Thyroid gland (tissue), 4 donors: ENCODE measurements at regions not wholly inside any gene's neighbourhood (a gene's known extent, or its start where the extent isn't known, plus 50 kb on each side); places are given as distances from the start of the nearest gene placed in this dataset.
A peak's percentile ranks its signal among the peaks of the same experiment; 100 is the strongest.

Source experiments
- DNase-seq, 2 donors: peaks; one replicate each; pipeline ENCODE4 v3.0.0-alpha.2; 2019
- H3K27ac ChIP-seq, 3 donors: fragments of 200-600 bp; sonication (generic); 1 replicate in 2 of 3; 2 replicates in 1 of 3; pipeline ENCODE4 v1.5.1; 2016 to 2019; ENCODE audit warnings: mild to moderate bottlenecking in 1 of 3, moderate library complexity in 1 of 3
- H3K27me3 ChIP-seq: fragments of 200-600 bp; sonication (generic); one replicate; pipeline ENCODE4 v1.5.1; 2019
- H3K36me3 ChIP-seq, 2 donors: fragments of 200-600 bp; sonication (generic); one replicate each; pipeline ENCODE4 v1.5.1; 2016 to 2019
- H3K4me1 ChIP-seq, 2 donors: fragments of 200-600 bp; sonication (generic); one replicate each; pipeline ENCODE4 v1.5.1; 2017 to 2019
- H3K4me3 ChIP-seq, 3 donors: fragments of 200-600 bp; sonication (generic); replicated peaks in 1 of 3; 1 replicate in 2 of 3; 2 replicates in 1 of 3; pipeline ENCODE4 v1.5.1; 2016; ENCODE audit warnings: mild to moderate bottlenecking in 1 of 3
- H3K9me3 ChIP-seq: fragments of 200-600 bp; sonication (generic); one replicate; pipeline ENCODE4 v1.5.1; 2017
- POLR2A ChIP-seq, 2 donors: fragments of 450-650 bp; IDR thresholded peaks; one replicate each; pipeline ENCODE4 v1.6.1; 2017; ENCODE audit warnings: antibody characterized with exemption in 2 of 2, mild to moderate bottlenecking in 2 of 2, moderate library complexity in 1 of 2
- whole genome bisulfite sequencing, 2 donors: methylation state at CpG; one replicate each; pipeline ENCODE4 v1.1.5; 2017; 5-methylcytosine and 5-hydroxymethylcytosine counted together
- intact Hi-C: fragments of 100-400 bp; cut with DNase I; formaldehyde crosslinking; loops from one replicate; pipeline ENCODE4 v1.15.1; 2023
- TF ChIP-seq, protein P1 (sequence below), 6 experiments: fragments of 200-600 bp in 3 of 6; fragments of 450-650 bp in 3 of 6; sonication (generic) in 3 of 6; IDR thresholded peaks; one replicate each; pipeline ENCODE4 v1.5.1; 2016 to 2019; ENCODE audit warnings: antibody characterized with exemption in 6 of 6, mild to moderate bottlenecking in 2 of 6, inconsistent platforms in 1 of 6, moderate library complexity in 1 of 6

DNA sequence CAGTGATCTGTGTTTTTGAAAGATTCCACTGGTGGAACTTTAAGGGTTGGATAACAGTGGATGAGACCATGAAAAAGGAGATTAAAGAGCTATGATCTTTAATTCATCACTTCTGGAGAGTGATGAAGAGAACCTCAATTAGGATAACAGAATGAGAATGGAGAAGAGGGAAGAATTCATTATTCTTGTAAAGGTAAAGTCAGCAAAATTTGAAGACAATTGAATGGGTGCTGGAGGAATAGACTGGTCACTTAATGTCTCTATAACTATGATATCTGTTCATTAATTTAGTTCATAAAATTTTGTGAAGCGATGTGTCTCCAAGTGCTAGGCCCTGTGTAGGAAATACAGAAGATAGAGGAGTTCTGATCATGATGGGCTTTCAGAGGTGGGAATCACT, 1013.2 kb upstream of the FANCL start:
- 93 to 95% methylated on average over 1 of the region's 1 CpG for WGBS, 2 donors
- intact Hi-C loops, result no loop called here
- DNase-seq, result no peak
- H3K27me3 ChIP-seq, result no peaks in the 10 kb centered on the region
- H3K36me3 ChIP-seq, result no peaks in the 10 kb centered on the region
- TF ChIP-seq POLR2A (IDR thresholded peaks at IDR 0.05), result no peak
- TF ChIP-seq, protein P1, sequence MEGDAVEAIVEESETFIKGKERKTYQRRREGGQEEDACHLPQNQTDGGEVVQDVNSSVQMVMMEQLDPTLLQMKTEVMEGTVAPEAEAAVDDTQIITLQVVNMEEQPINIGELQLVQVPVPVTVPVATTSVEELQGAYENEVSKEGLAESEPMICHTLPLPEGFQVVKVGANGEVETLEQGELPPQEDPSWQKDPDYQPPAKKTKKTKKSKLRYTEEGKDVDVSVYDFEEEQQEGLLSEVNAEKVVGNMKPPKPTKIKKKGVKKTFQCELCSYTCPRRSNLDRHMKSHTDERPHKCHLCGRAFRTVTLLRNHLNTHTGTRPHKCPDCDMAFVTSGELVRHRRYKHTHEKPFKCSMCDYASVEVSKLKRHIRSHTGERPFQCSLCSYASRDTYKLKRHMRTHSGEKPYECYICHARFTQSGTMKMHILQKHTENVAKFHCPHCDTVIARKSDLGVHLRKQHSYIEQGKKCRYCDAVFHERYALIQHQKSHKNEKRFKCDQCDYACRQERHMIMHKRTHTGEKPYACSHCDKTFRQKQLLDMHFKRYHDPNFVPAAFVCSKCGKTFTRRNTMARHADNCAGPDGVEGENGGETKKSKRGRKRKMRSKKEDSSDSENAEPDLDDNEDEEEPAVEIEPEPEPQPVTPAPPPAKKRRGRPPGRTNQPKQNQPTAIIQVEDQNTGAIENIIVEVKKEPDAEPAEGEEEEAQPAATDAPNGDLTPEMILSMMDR (IDR thresholded peaks at IDR 0.05), result no peak
- no peak overlapping the region for H3K4me3 ChIP-seq
- H3K4me1 ChIP-seq, result no peaks in the 10 kb centered on the region
- no peaks in the 10 kb centered on the region for H3K9me3 ChIP-seq
- no peak overlapping the region for H3K27ac ChIP-seq

DNA sequence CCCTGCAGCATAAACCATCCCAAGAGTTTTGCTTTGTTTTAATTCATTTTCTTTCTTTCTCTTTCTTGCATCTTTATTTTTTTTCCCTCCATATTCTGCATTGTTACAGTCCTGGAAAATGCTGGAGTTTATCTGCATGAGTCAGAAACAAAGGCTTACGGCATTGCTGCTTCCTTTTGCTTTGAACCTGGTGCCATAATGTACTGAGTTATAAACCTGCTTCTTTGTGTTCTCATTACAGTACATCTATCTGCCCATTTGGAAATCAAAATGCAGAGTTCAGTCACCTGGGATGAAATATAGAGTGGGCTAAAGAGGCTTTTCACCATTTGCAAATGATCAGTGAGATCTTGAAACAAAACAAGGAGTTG, 1009.2 kb upstream of the FANCL start:
- DNase-seq, result no peak
- no peaks in the 10 kb centered on the region for H3K27me3 ChIP-seq
- no peaks in the 10 kb centered on the region for H3K4me1 ChIP-seq
- intact Hi-C loops, result no loop called here
- H3K27ac ChIP-seq, result no peak overlapping the region
- H3K36me3 ChIP-seq, result no peaks in the 10 kb centered on the region
- no peak overlapping the region for H3K4me3 ChIP-seq
- TF ChIP-seq POLR2A (IDR thresholded peaks at IDR 0.05), result no peak
- TF ChIP-seq, protein P1 (IDR thresholded peaks at IDR 0.05), result no peak
- no peaks in the 10 kb centered on the region for H3K9me3 ChIP-seq
- 61 to 78% methylated on average over 1 of the region's 1 CpG for WGBS, 2 donors

DNA sequence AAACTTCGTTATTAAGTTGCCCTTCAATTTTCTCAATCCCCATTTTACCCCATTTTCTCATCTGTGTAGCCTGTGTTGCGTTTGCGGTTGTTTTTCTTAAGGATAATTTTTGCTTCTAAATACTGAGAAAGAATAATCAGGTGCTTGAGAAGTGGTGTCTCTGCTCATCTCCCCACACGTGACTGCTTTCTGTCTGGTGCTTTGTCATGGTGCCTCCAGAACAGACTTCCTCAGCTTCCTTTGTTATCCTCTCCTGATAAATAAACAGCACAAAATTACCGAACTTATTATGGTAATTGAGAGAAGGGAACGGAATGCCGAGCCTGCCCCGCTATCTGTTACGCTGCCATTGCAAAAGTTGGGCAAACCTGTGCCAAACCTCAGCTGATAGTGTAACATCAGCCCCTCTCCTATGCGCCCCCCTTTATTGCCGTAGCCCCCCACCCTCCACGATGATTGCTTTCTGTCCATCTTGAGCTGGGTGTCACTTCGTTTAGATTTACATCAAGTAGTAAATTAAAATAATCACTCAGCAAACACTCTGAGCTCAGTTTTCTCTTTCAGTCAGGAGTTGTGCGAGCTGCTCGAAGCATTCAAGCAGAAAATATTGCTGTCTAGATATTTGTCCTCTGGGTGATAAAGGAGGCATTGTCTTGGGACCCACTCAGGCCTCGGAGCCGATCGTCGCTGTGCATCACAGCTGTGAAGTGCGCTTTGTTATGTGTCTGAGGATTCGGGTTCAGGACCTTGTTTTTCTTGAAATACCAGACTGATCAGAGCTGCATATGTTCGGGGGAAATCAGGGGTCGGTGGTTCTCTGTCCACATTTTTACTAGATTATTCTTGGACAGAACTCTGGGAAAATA, 1008.5 kb upstream of the FANCL start:
- no peak overlapping the region for H3K27ac ChIP-seq
- DNase-seq, result no peak
- whole genome bisulfite sequencing, 2 donors, result 50 to 53% methylated on average over 23 of the region's 23 CpGs
- no peaks in the 10 kb centered on the region for H3K4me1 ChIP-seq
- no peaks in the 10 kb centered on the region for H3K9me3 ChIP-seq
- intact Hi-C loops, result no loop called here
- H3K36me3 ChIP-seq, result no peaks in the 10 kb centered on the region
- no peak overlapping the region for H3K4me3 ChIP-seq
- no peaks in the 10 kb centered on the region for H3K27me3 ChIP-seq
- no peak for TF ChIP-seq POLR2A (IDR thresholded peaks at IDR 0.05)
- TF ChIP-seq, protein P1 (IDR thresholded peaks at IDR 0.05), result no peak

DNA sequence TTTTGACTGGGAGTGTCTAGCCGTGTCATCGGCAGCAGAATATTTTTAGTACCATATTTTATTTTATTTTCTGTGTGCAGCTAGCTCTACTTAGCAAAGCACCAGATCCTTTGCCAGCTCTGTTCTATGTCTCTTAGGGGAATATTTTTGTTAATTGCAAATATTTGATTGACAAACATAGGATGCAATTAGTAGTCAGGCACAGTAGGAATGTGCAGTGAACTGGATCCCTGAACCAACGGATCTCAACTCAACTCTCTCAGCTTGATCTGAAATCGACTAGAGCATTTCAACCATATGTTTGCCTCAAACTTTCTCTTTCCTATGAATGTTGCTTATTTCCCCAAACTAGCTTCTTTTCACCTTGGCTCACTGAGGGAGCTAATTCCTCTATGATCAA, 998.0 kb upstream of the FANCL start:
- TF ChIP-seq POLR2A (IDR thresholded peaks at IDR 0.05), result no peak
- TF ChIP-seq, protein P1 (IDR thresholded peaks at IDR 0.05), result no peak
- intact Hi-C loops, result no loop called here
- no peak for DNase-seq
- no peak overlapping the region for H3K4me3 ChIP-seq
- no peaks in the 10 kb centered on the region for H3K4me1 ChIP-seq
- 59 to 75% methylated on average over 4 of the region's 4 CpGs for WGBS, 2 donors
- no peaks in the 10 kb centered on the region for H3K36me3 ChIP-seq
- no peak overlapping the region for H3K27ac ChIP-seq
- H3K9me3 ChIP-seq, result no peaks in the 10 kb centered on the region
- H3K27me3 ChIP-seq, result no peaks in the 10 kb centered on the region

DNA sequence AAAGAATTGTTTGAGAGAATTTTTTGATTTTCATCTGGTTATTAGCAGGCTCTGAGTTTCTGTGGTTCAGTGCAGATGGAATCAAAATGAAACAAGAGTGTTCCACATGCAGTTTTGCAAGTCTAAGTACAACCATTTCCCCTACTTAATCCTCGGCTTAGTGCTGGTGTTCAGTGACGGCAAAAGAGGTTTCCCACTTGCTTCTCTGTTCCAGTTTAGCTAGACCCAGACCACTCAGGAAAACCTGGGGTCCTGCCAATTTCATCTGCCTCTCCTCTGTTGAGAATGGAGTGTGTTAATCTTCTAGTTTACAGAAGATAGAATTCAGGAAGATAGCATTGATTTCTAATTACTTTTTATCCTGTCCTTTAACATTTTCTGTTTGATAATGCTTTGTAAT, 996.2 kb upstream of the FANCL start:
- Histone ChIP-seq H3K27ac (no peak overlapping the region), H3K9me3 (no peaks in the 10 kb centered on the region), H3K27me3 (no peaks in the 10 kb centered on the region), H3K4me3 (no peak overlapping the region), H3K36me3 (no peaks in the 10 kb centered on the region), H3K4me1 (no peaks in the 10 kb centered on the region)
- TF ChIP-seq POLR2A (IDR thresholded peaks at IDR 0.05), result no peak
- TF ChIP-seq, protein P1 (IDR thresholded peaks at IDR 0.05), result no peak
- 27 to 42% methylated on average over 2 of the region's 2 CpGs for WGBS, 2 donors
- peak; percentile 42 to 55 for DNase-seq
- intact Hi-C loops, result no loop called here
